IMR-90 (cell line): ENCODE measurements at regions not wholly inside any gene's neighbourhood (a gene's known extent, or its start where the extent isn't known, plus 50 kb on each side); places are given as distances from the start of the nearest gene placed in this dataset.

ENCODE experiments used
- ATAC-seq: fragments of 200-7000 bp; cut with Tn5 transposase; 2 replicates; pipeline ENCODE4 v1.9.1; 2020; ENCODE audit warnings: low read depth, mild to moderate bottlenecking, moderate library complexity
- BruUV-seq: library from RNA; stranded (reverse); fragments of 400-500 nt; replicated peaks from 2 replicates; lab custom pipeline; 2021; lab: Mats Ljungman, UMichigan
- CTCF ChIA-PET: fragments of 300-600 bp; formaldehyde crosslinking; extraction: SDS; loops from one replicate; lab custom pipeline; 2021; ENCODE audit warnings: antibody characterized with exemption; lab: Yijun Ruan, JAX
- POLR2A ChIA-PET: fragments of 300-600 bp; sonication (Branson Sonifier 250); formaldehyde crosslinking; loops from one replicate; lab custom pipeline; 2022; ENCODE audit warnings: antibody characterized with exemption; ENCODE audit not compliant: unreplicated experiment; lab: Charles Lee
- DNase-seq: peaks from one replicate; pipeline ENCODE4 v3.0.0; 2013
- H2AFZ ChIP-seq: replicated peaks from 2 replicates; pipeline ENCODE3; 2013; ENCODE audit warnings: low read length, mild to moderate bottlenecking; ENCODE audit not compliant: poor library complexity
- H2AK5ac ChIP-seq: 2 replicates; pipeline ENCODE4 v1.6.1; 2013; ENCODE audit warnings: low read depth, low read length, inconsistent platforms
- H2AK9ac ChIP-seq: replicated peaks from 2 replicates; pipeline ENCODE3; 2013; ENCODE audit warnings: mild to moderate bottlenecking, low read depth, low read length, moderate library complexity; ENCODE audit not compliant: poor library complexity
- H2BK120ac ChIP-seq: 2 replicates; pipeline ENCODE4 v1.6.1; 2013; ENCODE audit warnings: low read depth, low read length, inconsistent platforms
- H2BK15ac ChIP-seq: 3 replicates; pipeline ENCODE4 v1.6.1; 2013; ENCODE audit warnings: low read depth, low read length, inconsistent platforms
- H2BK20ac ChIP-seq: 2 replicates; pipeline ENCODE4 v1.6.1; 2013; ENCODE audit warnings: low read depth, mild to moderate bottlenecking, inconsistent platforms, low read length, moderate library complexity
- H2BK5ac ChIP-seq: 2 replicates; pipeline ENCODE4 v1.6.1; 2013; ENCODE audit warnings: mild to moderate bottlenecking, low read depth, low read length, inconsistent platforms; ENCODE audit not compliant: poor library complexity, severe bottlenecking
- H3K14ac ChIP-seq: replicated peaks from 2 replicates; pipeline ENCODE4 v1.6.1; 2013; ENCODE audit warnings: low read depth, low read length, inconsistent platforms
- H3K18ac ChIP-seq: 2 replicates; pipeline ENCODE4 v1.6.1; 2013; ENCODE audit warnings: low read depth, low read length, control low read depth
- H3K23ac ChIP-seq: 2 replicates; pipeline ENCODE4 v1.6.1; 2013; ENCODE audit warnings: low read depth, low read length, inconsistent platforms
- H3K27ac ChIP-seq: 2 replicates; pipeline ENCODE4 v1.5.1; 2013; ENCODE audit warnings: mild to moderate bottlenecking, control low read depth, low read length; ENCODE audit not compliant: insufficient read depth
- H3K27me3 ChIP-seq: 2 replicates; pipeline ENCODE4 v1.6.1; 2013; ENCODE audit warnings: low read length; ENCODE audit not compliant: control insufficient read depth, insufficient read depth
- H3K36me3 ChIP-seq: 2 replicates; pipeline ENCODE4 v1.6.1; 2013; ENCODE audit warnings: low read length, mixed read lengths; ENCODE audit not compliant: control insufficient read depth, insufficient read depth
- H3K4ac ChIP-seq: 2 replicates; pipeline ENCODE4 v1.6.1; 2013; ENCODE audit warnings: low read depth, low read length, inconsistent platforms
- H3K4me1 ChIP-seq: 2 replicates; pipeline ENCODE4 v1.6.1; 2013; ENCODE audit warnings: low read length, mixed read lengths; ENCODE audit not compliant: control insufficient read depth, insufficient read depth
- H3K4me2 ChIP-seq: 2 replicates; pipeline ENCODE4 v1.6.1; 2013; ENCODE audit warnings: low read depth, mild to moderate bottlenecking, control low read depth, low read length, moderate library complexity
- H3K4me3 ChIP-seq: 2 replicates; pipeline ENCODE4 v1.5.1; 2013; ENCODE audit warnings: low read depth, mild to moderate bottlenecking, control low read depth, low read length, moderate library complexity; ENCODE audit not compliant: insufficient read depth
- H3K56ac ChIP-seq: 2 replicates; pipeline ENCODE4 v1.6.1; 2013; ENCODE audit warnings: low read length, inconsistent platforms; ENCODE audit not compliant: insufficient read depth; ENCODE audit errors: extremely low read depth
- H3K79me1 ChIP-seq, 2 experiments: 2 replicates each; pipeline ENCODE4 v1.6.1; 2013; ENCODE audit warnings: low read length in 2 of 2, inconsistent platforms in 1 of 2, low read depth in 1 of 2
- H3K9ac ChIP-seq: 2 replicates; pipeline ENCODE4 v1.6.1; 2013; ENCODE audit warnings: low read depth, low read length, control low read depth
- H3K9me1 ChIP-seq: 2 replicates; pipeline ENCODE4 v1.6.1; 2013; ENCODE audit warnings: low read length, inconsistent platforms; ENCODE audit not compliant: insufficient read depth
- H3K9me3 ChIP-seq: 2 replicates; pipeline ENCODE4 v1.6.1; 2013; ENCODE audit warnings: low read length; ENCODE audit not compliant: control insufficient read depth, insufficient read depth
- H4K20me1 ChIP-seq: 2 replicates; pipeline ENCODE4 v1.6.1; 2013; ENCODE audit warnings: low read length, inconsistent platforms; ENCODE audit not compliant: insufficient read depth
- H4K5ac ChIP-seq: 2 replicates; pipeline ENCODE4 v1.6.1; 2013; ENCODE audit warnings: mild to moderate bottlenecking, low read depth, low read length, control low read depth
- H4K8ac ChIP-seq, 2 experiments: 2 replicates each; pipeline ENCODE4 v1.6.1; 2013; ENCODE audit warnings: low read depth in 2 of 2, low read length in 2 of 2, control low read depth in 1 of 2, inconsistent platforms in 1 of 2
- H4K91ac ChIP-seq: 2 replicates; pipeline ENCODE4 v1.6.1; 2013; ENCODE audit warnings: low read depth, low read length, inconsistent platforms; ENCODE audit not compliant: insufficient read depth
- BHLHE40 ChIP-seq: fragments of 150-350 bp; IDR thresholded peaks from 2 replicates; pipeline ENCODE4 v1.6.1; 2016; ENCODE audit warnings: mild to moderate bottlenecking, low read depth, low read length
- CHD1 ChIP-seq: IDR thresholded peaks from 2 replicates; pipeline ENCODE4 v1.6.1; 2012; ENCODE audit warnings: low read depth, low read length, improper control_type of control experiment
- FOS ChIP-seq: fragments of 150-350 bp; IDR thresholded peaks from 2 replicates; pipeline ENCODE4 v1.6.1; 2016; ENCODE audit warnings: low read depth, low read length
- MAZ ChIP-seq: IDR thresholded peaks from 2 replicates; pipeline ENCODE4 v1.6.1; 2012; ENCODE audit warnings: low read depth, mild to moderate bottlenecking, low read length, improper control_type of control experiment, moderate library complexity, borderline replicate concordance
- NFE2L2 ChIP-seq: fragments of 150-350 bp; IDR thresholded peaks from 2 replicates; pipeline ENCODE4 v1.6.1; 2016; ENCODE audit warnings: low read depth, mild to moderate bottlenecking, low read length
- POLR2A ChIP-seq: IDR thresholded peaks from 2 replicates; pipeline ENCODE4 v1.6.1; 2012; ENCODE audit warnings: mild to moderate bottlenecking, low read depth, low read length
- RFX5 ChIP-seq: IDR thresholded peaks from 2 replicates; pipeline ENCODE4 v1.8.0; 2012; ENCODE audit warnings: low read depth, mild to moderate bottlenecking, low read length, moderate library complexity
- dilution Hi-C: fragments of 300-500 bp; cut with HindIII; formaldehyde crosslinking; loops from one replicate; pipeline ENCODE4 v1.14.3; 2018; ENCODE audit warnings: low sequenced_read_pairs; ENCODE audit not compliant: unreplicated experiment
- in situ Hi-C: fragments of 300-500 bp; cut with MboI; formaldehyde crosslinking; loops from 3 replicates; pipeline ENCODE4 v1.14.3; 2019; ENCODE audit warnings: low sequenced_read_pairs, inconsistent platforms, mixed read lengths
- intact Hi-C: fragments of 100-400 bp; cut with micrococcal nuclease; formaldehyde crosslinking; loops from 2 replicates; pipeline ENCODE4 v1.10.0; 2022
- TF ChIP-seq, protein P1 (sequence below): conservative IDR thresholded peaks from 2 replicates; pipeline ENCODE4 v1.5.1; 2012; ENCODE audit warnings: mild to moderate bottlenecking, low read depth, low read length, improper control_type of control experiment
- TF ChIP-seq, protein P2 (sequence below): fragments of 150-350 bp; IDR thresholded peaks from 2 replicates; pipeline ENCODE4 v1.6.1; 2016; ENCODE audit warnings: low read depth, mild to moderate bottlenecking, low read length, moderate library complexity, borderline replicate concordance

DNA sequence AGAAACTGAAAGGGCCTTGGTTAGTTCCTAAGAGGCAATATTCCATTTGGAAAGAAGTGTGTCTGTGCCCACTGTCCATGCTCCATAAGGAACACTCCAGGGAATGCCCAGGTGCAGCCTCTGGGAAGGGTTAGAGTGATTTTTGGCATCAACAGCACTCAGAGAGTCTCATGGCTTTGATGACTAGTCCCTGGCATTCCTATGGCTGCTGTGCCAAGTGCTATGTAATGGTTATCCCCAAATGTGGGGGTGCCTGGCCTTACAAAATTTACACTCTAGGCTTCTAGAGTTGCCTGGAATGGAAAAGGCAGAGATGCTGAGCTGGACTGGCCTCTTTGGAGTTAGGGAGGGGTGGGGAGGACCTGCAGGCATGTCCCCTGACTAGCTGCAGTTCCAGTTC is 75.0 kb upstream of the BCAR3 start:
- H4K8ac ChIP-seq, result no peak overlapping the region
- no peak overlapping the region for H3K9ac ChIP-seq
- DNase-seq (peak; percentile 31), ATAC-seq (no peak)
- peak overlapping the region; percentile 4; the same call in 1 of the 2 replicates for H4K91ac ChIP-seq
- peaks cover 27% of the 10 kb centered on the region for H3K9me1 ChIP-seq
- H2BK20ac ChIP-seq, result peak overlapping the region; percentile 93
- peak overlapping the region; percentile 89 for H3K4ac ChIP-seq
- no peak overlapping the region for H4K5ac ChIP-seq
- H3K4me2 ChIP-seq, result no peak overlapping the region
- H2AK5ac ChIP-seq, result peak overlapping the region; percentile 42
- dilution Hi-C loops (no loop called here), in situ Hi-C loops (no loop called here), intact Hi-C loops (loop anchor here (5.0 kb wide), 1 partner anchor 46 kb away; no protein-coding TSS in a partner anchor)
- no peaks in the 10 kb centered on the region for H3K27me3 ChIP-seq
- peak overlapping the region; percentile 95 for H2BK120ac ChIP-seq
- H4K20me1 ChIP-seq, result peaks cover 5% of the 10 kb centered on the region; the same call in 1 of the 2 replicates
- no peaks in the 10 kb centered on the region for H3K36me3 ChIP-seq
- no TSS peak for BruUV-seq
- H3K79me1 ChIP-seq, result peaks cover 0 to 4% of the 10 kb centered on the region in 2 experiments; a peak in 1 of 4 replicates
- POLR2A ChIA-PET, result no interaction called here
- peaks cover 27% of the 10 kb centered on the region for H3K4me1 ChIP-seq
- H3K23ac ChIP-seq, result no peak overlapping the region
- no peak overlapping the region for H2AK9ac ChIP-seq
- CTCF ChIA-PET, result no interaction called here
- no peak overlapping the region for H2AFZ ChIP-seq
- 0 out of 2 replicates have a peak overlapping the region, but pooled peaks have one; percentile 1 for H3K14ac ChIP-seq
- no peak overlapping the region for H3K4me3 ChIP-seq
- no peak overlapping the region for H3K56ac ChIP-seq
- no peak overlapping the region for H3K27ac ChIP-seq
- TF ChIP-seq, protein P1, sequence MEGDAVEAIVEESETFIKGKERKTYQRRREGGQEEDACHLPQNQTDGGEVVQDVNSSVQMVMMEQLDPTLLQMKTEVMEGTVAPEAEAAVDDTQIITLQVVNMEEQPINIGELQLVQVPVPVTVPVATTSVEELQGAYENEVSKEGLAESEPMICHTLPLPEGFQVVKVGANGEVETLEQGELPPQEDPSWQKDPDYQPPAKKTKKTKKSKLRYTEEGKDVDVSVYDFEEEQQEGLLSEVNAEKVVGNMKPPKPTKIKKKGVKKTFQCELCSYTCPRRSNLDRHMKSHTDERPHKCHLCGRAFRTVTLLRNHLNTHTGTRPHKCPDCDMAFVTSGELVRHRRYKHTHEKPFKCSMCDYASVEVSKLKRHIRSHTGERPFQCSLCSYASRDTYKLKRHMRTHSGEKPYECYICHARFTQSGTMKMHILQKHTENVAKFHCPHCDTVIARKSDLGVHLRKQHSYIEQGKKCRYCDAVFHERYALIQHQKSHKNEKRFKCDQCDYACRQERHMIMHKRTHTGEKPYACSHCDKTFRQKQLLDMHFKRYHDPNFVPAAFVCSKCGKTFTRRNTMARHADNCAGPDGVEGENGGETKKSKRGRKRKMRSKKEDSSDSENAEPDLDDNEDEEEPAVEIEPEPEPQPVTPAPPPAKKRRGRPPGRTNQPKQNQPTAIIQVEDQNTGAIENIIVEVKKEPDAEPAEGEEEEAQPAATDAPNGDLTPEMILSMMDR, result no peak
- no peak for TF ChIP-seq NFE2L2
- TF ChIP-seq CHD1, result no peak
- no peak for TF ChIP-seq POLR2A
- TF ChIP-seq RFX5, result no peak
- no peak for TF ChIP-seq MAZ
- no peak for TF ChIP-seq BHLHE40
- no peak for TF ChIP-seq FOS
- TF ChIP-seq, protein P2, sequence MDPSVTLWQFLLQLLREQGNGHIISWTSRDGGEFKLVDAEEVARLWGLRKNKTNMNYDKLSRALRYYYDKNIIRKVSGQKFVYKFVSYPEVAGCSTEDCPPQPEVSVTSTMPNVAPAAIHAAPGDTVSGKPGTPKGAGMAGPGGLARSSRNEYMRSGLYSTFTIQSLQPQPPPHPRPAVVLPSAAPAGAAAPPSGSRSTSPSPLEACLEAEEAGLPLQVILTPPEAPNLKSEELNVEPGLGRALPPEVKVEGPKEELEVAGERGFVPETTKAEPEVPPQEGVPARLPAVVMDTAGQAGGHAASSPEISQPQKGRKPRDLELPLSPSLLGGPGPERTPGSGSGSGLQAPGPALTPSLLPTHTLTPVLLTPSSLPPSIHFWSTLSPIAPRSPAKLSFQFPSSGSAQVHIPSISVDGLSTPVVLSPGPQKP, result no peak
- no peak overlapping the region for H3K18ac ChIP-seq
- H2BK15ac ChIP-seq, result peak overlapping the region; percentile 37; the same call in 1 of the 3 replicates
- no peaks in the 10 kb centered on the region for H3K9me3 ChIP-seq
- H2BK5ac ChIP-seq, result no peak overlapping the region
